ENCODE measurements at regions not wholly inside any gene's neighbourhood (a gene's known extent, or its start where the extent isn't known, plus 50 kb on each side); places are given as distances from the start of the nearest gene placed in this dataset.

DNA sequence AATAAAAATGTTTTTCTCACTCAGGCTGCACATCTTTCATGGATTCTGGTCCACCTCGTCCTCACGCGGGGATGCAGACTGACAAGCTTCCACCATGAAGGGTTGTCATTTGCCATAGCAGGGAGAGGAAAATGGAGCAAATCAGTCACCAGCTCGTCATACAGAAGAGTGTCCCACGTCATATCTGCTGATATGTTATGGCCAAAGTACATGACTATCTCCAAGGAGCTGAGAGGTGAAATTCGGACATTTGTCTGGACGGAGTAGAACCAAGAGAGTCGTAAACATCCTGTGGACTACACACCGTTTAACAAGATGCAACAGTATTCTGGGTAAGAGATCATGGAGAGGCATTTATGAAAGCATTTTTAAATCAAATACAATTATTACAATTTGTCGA is 75.3 kb upstream of the MYOCD start:
- DNase-seq = no peak

DNA sequence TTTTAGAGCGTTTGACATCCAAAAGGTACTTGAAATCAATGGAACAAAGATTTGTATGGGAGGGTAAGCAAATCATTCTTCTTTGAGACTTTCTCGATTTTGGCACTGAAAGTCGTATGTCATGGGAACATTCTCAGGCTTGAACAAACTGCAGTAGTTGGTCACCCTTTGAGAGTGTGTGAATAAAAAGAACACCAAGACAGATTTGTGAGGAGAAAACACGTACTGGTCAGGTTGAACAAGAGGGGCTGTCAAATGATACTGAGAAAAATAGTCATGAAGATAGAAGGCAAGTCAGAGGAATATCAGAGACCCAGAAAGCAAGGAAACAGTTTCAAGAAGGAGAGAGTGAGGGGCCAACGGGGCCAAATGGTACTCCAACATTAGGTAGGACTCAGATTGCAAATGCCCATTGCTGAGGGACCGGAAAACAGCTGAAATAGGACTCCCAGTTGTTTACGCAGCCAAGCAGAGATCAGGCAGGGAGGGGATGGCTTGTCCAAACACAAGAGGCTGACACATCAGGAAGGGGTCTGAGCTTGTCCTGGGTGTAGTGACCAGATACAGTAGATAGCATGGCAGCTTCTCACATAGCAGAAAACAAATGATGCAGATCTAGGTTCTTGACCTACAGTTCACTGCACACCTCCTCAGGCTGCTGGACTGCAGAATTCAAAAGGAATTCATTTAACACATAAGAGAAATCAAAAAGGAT is 74.5 kb upstream of the MYOCD start:
- DNase-seq = peak; percentile 36

DNA sequence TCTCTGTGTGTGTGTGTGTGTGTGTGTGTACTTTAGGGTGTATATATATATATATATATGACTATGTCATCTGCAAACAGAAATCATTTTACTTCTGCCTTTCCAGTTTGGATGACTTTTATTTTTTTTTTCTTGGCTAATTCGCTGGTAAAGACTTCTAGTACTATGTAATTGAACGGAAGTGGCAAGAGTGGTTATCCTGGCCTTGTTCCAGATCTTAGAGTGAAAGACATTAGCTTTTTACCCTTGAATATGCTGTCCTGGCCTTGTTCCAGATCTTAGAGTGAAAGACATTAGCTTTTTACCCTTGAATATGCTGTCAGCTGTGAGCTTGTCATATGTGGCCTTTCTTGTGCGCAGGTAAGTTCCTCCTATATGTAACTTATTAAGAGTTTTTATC is 72.7 kb upstream of the MYOCD start:
- no peak for DNase-seq

DNA sequence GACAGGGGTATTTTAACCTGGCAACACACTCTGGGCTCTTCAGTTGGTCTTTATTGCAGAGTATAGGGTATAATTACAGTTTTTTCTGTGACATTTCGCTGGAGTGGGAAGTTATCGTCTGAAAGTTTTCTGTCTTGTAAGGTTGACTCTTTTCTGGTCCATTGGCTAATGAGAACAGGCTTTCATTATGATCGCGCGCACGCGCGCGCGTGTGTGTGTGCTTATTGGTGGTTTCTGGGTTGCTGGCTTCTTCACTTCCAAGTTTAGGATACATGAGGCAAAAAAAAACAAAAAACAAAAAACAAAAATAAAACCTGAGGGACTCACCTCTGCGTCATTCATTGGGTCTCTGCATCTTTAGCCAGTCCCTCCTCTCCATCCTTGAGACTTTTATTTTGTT is 68.7 kb upstream of the MYOCD start:
- DNase-seq = no peak

DNA sequence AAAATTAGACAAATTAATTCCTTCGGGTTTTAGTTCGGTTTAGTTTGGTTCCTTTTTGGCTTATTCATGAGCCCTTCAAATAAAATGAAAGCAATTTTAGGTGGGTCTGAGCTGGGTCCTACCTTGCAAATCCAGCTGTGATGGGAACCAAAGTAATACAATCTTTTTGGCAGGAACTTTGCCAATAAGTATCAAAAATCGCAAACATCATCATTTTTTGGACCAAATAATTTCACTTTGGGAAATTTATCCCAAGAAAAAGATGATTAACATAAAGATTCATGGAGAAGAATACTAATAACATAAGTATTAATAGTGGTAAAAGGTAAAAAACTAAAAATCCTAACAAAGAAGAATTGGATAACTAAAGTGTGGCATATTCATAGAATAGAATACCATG is 67.8 kb upstream of the MYOCD start:
- no peak for DNase-seq

DNA sequence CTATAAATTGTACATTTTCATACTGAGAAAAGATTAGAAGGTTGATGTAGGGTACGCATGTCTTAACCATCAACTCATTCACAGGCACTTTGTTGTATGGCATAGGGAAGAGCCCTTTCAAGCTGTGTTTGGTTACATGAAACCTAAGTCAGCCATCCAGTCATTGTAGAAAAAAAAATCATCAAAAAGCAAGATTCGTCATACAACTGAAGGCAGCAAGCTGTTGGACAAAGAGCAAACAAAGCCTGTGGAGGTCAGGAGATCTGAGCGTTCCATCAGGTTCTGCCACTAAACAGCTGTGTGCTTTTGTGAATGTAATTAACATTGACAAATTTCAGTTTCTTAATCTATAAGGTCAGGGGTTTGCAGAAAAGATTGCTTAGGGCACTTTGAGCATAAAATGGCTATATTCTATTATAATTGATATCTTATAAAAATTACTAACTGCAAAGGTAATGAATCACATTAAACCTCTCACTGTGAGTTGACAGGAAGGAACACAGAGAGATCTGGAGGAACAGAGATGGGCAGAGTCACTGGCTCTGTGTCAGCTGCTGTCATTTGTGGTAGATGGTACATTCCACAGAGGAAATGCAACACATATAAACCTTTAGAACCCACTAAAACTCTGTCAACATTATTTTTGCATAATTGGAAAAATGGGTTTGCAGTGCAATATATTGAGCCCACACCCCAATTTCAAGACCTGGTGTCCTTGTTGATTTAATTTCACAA is 66.3 kb upstream of the MYOCD start:
- DNase-seq = no peak

DNA sequence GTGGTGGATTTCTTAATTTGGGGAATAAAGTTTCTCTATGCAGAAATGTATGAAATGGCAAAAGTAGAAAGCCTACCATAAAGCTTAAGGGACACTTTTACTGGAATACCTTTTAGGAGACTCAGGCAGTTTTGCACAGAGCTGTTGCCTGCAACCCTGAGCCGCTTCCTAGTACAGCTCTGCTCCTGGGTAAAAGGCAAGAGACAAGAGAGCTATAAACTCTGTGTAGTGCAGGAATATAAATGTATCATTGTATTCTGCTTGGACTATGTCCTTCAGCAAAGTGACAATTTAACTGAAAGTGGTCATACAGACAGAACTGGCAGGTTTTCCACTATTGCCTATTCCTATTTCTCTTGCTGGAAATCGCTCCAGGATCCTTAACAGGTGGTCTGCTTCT is 65.3 kb upstream of the MYOCD start:
- no peak for DNase-seq

DNA sequence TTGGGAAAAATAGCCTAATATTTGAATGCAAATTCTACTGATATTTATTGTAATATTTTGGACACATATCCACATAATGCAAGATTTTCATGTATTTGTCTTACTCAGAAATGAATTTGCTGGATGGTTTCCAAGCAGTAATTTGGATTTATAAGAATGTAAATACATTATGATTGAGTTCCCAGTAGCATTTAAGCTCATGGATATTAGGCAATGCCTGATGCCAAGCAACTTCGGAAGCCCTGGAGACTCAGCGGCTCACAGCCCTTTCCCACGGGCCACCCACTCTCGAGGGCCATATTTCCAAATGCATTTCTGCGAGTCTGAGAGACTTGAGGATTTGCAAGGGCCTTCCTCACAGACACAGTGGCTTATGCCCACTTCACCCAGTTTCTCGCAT is 62.1 kb upstream of the MYOCD start:
- no peak for DNase-seq

DNA sequence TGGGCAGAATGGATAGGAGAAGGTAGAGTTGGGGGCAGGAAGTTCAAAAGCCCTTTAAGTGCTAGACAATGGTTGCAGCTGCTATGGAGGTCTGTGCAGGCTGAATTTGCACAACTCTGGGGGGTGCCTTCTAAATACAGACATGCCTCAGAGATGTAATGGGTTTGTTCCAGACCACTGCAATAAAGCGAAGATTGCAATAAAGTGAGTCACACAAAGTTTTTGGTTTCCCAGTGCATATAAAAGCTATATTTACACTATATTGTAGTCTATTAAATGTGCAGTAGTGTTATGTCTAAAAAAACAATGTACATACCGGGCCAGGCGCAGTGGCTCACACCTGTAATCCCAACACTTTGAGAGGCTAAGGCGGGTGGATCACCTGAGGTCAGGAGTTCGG is 60.5 kb upstream of the MYOCD start:
- DNase-seq = no peak

DNA sequence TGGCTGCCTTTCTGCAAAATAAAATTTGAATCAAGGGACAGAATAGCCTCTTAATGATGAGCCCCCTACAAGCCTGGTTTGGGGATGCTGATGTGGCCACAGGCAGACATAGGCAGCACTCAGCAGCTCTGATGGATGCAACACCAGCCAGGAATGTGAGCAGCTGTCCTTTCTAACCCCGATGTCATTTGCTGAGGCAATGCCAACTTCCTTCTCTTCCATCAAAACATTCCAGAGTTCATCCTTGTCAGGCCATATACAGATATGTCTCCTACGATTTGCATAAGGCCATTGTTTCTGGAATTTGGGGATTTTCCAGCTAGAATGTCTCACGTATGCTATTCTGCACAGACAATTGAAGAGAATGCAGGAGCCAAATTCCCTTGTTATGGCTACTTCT is 52.1 kb upstream of the MYOCD start:
- DNase-seq = no peak
